ENCODE measurements at regions not wholly inside any gene's neighbourhood (a gene's known extent, or its start where the extent isn't known, plus 50 kb on each side); places are given as distances from the start of the nearest gene placed in this dataset.
"Not testable (repeated sequence)": the region's sequence is repeated elsewhere in the genome, so short reads cannot be mapped to it uniquely, and the experiment has no call there.

DNA sequence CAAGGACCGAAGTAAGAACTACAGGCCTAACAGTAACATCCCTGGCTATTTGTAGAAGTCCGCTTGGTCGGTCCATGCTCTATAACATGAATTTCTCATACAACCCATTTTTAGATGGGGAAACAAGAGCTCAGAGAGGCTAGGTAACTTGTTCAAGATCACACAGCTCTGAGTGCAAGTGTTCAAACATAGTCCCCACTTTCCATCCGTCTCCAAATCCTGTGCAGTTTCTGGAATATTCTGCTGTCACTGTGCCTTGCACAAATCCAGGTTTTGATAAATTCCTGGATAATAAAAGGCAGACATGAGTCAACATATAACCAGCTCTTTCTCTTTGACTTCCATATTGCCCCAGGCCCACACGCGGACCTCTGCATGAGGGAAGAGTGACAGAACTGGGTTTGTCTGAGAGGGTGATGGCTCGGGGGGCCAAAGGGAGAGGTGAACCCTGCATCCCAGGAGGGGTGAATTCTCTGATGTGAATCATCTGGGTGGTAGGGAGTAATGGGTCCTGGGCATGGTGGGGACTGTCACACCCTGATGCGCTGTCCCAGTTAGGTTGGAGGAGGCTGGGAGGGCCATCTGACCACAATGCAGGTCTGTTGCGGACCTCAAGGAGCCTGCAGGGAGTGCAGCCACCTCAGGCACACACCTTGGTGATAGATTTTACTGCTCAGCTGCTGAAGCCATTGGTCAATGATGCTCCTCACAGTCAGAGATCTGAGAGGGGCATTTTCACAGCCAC lies 162.2 kb downstream of the SMAD6 start:
- Histone ChIP-seq H3K9me3 (ENCODE audit: low read length) (no peaks in the 10 kb centered on the region), H2AFZ (ENCODE audit: low read depth, low read length) (no peak overlapping the region), H3K4me1 (ENCODE audit: insufficient read depth, low read length) (peaks cover 4% of the 10 kb centered on the region), H3K36me3 (ENCODE audit: insufficient read depth, low read length) (no peaks in the 10 kb centered on the region), H3K27me3 (ENCODE audit: insufficient read depth, low read length) (no peaks in the 10 kb centered on the region), H3K4me3 (ENCODE audit: low read length) (no peak overlapping the region)

DNA sequence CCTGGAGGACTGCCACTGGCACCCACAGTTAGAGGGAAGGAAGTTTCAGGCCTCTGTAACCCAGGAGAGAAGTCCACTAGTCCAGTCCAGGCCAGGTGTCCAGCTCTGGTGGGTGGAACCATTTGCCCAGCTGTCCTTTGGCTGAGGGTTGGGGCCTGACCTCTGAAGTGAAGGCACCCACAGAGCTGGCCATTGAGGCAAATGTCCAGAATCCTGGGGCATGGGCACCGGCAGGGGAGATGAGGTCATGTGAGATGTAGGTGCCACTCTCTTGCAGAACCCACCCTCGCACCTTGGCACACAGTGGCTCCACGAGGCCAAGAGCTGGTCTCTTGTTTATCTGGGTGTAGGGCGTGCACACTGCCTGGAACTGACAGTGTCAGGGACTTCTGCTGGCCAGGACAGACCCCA lies 162.8 kb downstream of the SMAD6 start:
- Histone ChIP-seq H3K9me3 (ENCODE audit: low read length) (no peaks in the 10 kb centered on the region), H3K4me3 (ENCODE audit: low read length) (no peak overlapping the region), H3K36me3 (ENCODE audit: insufficient read depth, low read length) (no peaks in the 10 kb centered on the region), H3K4me1 (ENCODE audit: insufficient read depth, low read length) (peaks cover 6% of the 10 kb centered on the region), H2AFZ (ENCODE audit: low read depth, low read length) (no peak overlapping the region), H3K27me3 (ENCODE audit: insufficient read depth, low read length) (no peaks in the 10 kb centered on the region)

DNA sequence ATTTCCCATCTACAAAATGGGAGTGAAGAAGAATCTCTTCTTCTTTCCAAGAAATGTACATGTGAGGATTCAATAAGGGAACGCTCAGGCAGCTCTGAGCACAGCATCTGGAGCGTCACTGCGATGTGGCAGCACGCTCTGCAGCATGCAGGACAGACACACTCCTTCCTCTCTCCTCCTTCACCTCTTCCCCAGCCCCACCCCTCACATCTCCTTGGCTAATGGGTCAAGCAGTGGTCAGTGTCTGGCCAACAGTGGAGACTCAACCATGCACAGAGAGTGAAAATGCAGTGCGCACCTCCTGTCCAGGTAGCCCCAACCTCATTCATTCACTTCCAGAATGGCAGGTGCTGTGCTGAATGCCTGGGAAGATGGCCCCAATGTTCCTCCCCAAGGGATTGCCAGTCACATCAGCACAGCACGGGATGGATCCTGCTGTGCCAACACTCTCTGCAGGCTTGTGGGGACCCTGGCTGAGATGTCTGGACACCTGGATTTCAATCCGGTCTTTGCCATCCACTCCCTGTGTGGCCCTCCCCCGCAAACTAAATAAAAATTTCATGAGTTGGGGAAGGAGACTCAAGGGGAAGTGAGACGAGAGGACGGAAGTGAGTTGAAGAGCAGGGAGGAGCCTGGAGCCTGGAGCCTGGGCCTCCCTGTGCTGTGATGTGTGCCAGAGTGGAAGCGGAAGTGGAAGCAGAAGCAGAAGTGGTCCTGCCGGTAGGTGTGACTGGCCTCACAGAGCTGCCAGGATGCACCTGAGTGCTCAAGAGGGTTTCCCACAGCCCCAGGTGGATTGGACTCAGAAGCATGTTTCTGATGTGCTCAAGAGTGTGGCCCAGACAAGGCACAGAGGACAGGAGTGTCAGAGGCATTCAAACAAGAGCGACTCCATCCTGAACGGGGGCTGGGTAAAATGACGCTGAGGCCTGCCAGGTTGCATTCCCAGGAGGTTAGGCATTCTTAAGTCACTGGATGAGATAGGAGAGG lies 163.9 kb downstream of the SMAD6 start:
- Histone ChIP-seq H3K4me1 (ENCODE audit: insufficient read depth, low read length) (peaks cover 7% of the 10 kb centered on the region), H3K36me3 (ENCODE audit: insufficient read depth, low read length) (no peaks in the 10 kb centered on the region), H3K4me3 (ENCODE audit: low read length) (no peak overlapping the region), H3K9me3 (ENCODE audit: low read length) (no peaks in the 10 kb centered on the region), H2AFZ (ENCODE audit: low read depth, low read length) (no peak overlapping the region), H3K27me3 (ENCODE audit: insufficient read depth, low read length) (no peaks in the 10 kb centered on the region)

DNA sequence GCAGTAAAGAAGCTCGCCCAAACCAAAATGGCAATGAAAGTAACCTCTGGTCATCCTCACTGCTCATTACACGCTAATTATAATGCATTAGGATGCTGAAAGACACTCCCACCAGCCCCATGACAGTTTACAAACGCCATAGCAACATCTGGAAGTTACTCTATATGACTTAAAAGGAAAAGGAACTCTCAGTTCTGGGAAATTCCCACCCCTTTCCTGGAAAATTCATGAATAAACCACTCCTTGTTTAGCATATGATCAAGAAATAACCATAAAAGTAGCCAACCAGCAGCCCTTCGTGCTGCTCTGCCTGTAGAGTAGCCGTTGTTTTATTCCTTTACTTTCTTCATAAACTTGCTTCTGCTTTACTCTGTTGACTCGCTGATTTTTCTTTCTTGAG lies 164.6 kb downstream of the SMAD6 start:
- Histone ChIP-seq H2AFZ (ENCODE audit: low read depth, low read length) (no peak overlapping the region), H3K36me3 (ENCODE audit: insufficient read depth, low read length) (no peaks in the 10 kb centered on the region), H3K27me3 (ENCODE audit: insufficient read depth, low read length) (no peaks in the 10 kb centered on the region), H3K9me3 (ENCODE audit: low read length) (no peaks in the 10 kb centered on the region), H3K4me1 (ENCODE audit: insufficient read depth, low read length) (peaks cover 7% of the 10 kb centered on the region), H3K4me3 (ENCODE audit: low read length) (no peak overlapping the region)

DNA sequence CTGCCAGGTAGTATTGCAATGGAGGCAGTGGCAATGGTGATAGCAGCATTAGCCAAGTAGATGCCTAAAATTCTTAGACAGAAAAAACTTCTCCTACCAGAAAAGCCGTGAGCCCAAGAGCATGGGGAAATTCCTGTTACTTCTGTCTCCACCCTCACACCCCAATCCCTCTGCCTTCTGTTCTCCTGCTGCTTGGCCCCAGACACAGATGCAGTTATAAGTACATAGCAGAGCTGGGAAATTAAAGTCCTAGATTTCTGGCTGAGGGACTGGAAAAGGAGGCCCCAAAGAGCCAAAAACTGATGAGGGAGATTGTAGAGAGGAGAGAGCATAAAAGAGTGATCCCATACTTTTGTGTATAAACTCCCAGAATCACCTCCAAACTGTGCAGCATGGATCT lies 166.9 kb downstream of the SMAD6 start:
- Histone ChIP-seq H3K4me3 (ENCODE audit: low read length) (no peak overlapping the region), H3K4me1 (ENCODE audit: insufficient read depth, low read length) (peaks cover 7% of the 10 kb centered on the region), H2AFZ (ENCODE audit: low read depth, low read length) (no peak overlapping the region), H3K9me3 (ENCODE audit: low read length) (no peaks in the 10 kb centered on the region), H3K36me3 (ENCODE audit: insufficient read depth, low read length) (no peaks in the 10 kb centered on the region), H3K27me3 (ENCODE audit: insufficient read depth, low read length) (no peaks in the 10 kb centered on the region)

DNA sequence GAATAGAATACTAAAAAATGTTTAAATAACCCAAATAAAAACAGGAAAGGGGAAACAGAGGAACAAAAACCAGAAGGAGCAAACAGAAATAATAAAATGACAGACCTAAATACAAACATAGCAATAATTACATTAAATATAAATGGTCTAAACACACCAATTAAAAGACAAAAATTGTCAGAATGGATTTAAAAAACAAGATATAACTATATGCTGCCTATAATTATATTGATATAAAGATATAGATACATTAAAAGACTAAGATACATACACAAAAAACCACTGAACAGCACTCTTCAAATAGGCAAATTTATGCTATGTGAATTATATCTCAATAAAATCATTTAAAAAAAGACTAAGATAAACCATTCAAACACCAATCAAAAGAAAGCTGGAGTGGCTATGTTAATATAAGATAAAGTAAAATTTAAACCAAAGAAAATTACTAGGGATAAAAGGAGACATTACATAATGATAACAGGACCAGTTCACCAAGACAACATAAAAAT lies 168.9 kb downstream of the SMAD6 start:
- Histone ChIP-seq H3K36me3 (ENCODE audit: insufficient read depth, low read length) (no peaks in the 10 kb centered on the region), H3K4me1 (ENCODE audit: insufficient read depth, low read length) (peaks cover 7% of the 10 kb centered on the region), H3K27me3 (ENCODE audit: insufficient read depth, low read length) (no peaks in the 10 kb centered on the region), H3K4me3 (ENCODE audit: low read length) (no peak overlapping the region), H2AFZ (ENCODE audit: low read depth, low read length) (no peak overlapping the region), H3K9me3 (ENCODE audit: low read length) (no peaks in the 10 kb centered on the region)

DNA sequence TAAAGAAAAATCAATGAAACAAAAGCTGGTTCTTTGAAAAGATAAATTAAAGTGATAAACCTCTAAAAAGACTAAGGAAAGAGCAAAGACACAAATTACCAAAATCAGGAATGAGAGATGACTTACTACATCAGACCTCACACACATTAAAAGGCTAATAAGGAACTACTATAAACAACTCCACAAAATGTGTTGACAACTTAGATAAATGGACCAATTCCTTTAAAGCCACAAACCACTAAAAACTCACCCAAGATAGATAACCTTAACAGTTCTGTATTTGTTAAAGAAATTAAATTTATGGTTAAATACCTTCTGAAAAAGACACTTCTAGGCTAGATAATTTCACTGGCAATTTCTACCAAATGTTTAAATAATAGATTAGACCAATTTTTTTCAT lies 170.4 kb downstream of the SMAD6 start:
- Histone ChIP-seq H3K36me3 (ENCODE audit: insufficient read depth, low read length) (no peaks in the 10 kb centered on the region), H3K4me3 (ENCODE audit: low read length) (no peak overlapping the region), H3K9me3 (ENCODE audit: low read length) (no peaks in the 10 kb centered on the region), H2AFZ (ENCODE audit: low read depth, low read length) (no peak overlapping the region), H3K27me3 (ENCODE audit: insufficient read depth, low read length) (peaks cover 2% of the 10 kb centered on the region), H3K4me1 (ENCODE audit: insufficient read depth, low read length) (peaks cover 3% of the 10 kb centered on the region)

DNA sequence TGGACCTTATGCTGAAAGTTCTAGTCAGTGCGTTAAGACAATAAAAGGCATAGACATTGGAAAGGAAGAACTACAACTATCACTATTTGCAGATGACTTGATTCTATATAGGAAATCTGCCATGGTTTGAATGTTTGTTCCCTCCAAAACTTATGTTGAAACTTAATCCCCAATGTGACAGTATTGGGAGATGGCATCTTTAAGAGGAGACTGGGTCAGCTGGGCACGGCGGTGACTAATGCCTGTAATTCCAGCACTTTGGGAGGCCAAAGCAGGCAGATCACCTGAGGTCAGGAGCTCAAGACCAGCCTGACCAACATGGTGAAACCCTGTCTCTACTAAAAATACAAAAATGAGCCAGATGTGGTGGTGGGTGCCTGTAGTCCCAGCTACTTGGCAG lies 171.3 kb downstream of the SMAD6 start:
- not testable (repeated sequence) for H3K9me3 ChIP-seq (ENCODE audit: low read length); H2AFZ ChIP-seq (ENCODE audit: low read depth, low read length); H3K4me3 ChIP-seq (ENCODE audit: low read length); H3K27me3 ChIP-seq (ENCODE audit: insufficient read depth, low read length); H3K36me3 ChIP-seq (ENCODE audit: insufficient read depth, low read length); H3K4me1 ChIP-seq (ENCODE audit: insufficient read depth, low read length)

DNA sequence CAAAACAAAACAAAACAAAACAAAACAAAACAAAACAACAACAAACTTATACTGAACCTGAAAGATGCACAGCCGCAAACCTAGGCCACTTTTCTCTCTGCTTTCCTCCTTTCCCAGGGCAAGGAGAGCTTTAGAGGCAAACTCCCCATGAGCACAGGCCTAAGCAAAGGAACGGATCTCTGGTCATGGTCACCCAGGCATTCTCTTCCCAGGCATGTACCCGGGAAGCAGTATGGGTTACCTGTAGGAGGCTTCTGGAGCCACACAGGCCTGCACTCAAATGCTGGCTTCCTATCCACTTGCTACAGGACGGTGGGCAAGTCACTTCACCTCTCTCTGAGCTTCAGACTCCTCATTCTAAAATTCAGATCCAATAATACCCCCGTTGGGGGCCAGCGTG lies 171.8 kb downstream of the SMAD6 start:
- Histone ChIP-seq H3K27me3 (ENCODE audit: insufficient read depth, low read length) (peaks cover 3% of the 10 kb centered on the region), H2AFZ (ENCODE audit: low read depth, low read length) (no peak overlapping the region), H3K36me3 (ENCODE audit: insufficient read depth, low read length) (no peaks in the 10 kb centered on the region), H3K4me3 (ENCODE audit: low read length) (no peak overlapping the region), H3K9me3 (ENCODE audit: low read length) (no peaks in the 10 kb centered on the region), H3K4me1 (ENCODE audit: insufficient read depth, low read length) (peaks cover 6% of the 10 kb centered on the region)

DNA sequence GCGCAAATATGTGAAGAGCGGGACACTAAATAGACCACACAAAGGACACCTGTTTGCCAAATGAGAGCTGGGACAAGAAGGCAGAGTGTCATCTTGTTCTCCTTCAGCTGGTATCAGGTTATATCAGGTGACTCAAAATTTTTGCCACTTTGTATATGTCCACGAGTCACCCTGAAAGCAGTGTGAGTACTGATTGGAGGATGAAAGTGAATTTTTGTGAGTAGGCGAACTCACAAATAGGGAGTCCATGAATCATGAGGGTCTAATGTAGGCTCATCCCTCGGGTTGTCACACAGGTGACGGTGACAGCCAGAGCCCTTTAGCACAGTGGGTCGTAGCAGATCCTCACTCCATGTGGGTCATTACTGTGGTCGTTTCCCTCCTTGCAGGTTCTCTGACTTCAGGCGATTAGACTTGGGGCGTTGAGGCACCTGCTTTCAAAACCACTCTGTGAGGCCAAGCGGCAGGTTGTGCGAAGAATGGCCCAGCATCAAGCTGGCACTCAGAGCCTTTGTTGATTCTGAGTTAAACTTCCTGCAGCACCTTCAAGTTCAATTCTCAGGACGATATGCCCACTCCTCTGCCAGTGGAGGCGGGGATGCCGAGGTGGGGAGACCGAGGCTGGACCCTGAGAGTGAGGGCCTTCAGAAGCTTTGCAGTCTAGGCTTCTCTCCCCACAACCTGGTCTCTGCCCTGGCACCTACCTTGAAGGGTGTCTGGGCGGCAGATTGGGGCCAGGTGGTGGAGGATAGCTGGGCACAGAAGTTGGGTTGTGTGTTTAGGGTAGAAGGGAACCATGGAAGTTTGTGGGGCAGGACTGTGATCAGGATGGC lies 173.8 kb downstream of the SMAD6 start:
- H3K36me3 ChIP-seq (ENCODE audit: insufficient read depth, low read length), result no peaks in the 10 kb centered on the region
- H3K27me3 ChIP-seq (ENCODE audit: insufficient read depth, low read length), result peaks cover 3% of the 10 kb centered on the region
- peaks cover 3% of the 10 kb centered on the region for H3K4me1 ChIP-seq (ENCODE audit: insufficient read depth, low read length)
- H3K4me3 ChIP-seq (ENCODE audit: low read length), result no peak overlapping the region
- H2AFZ ChIP-seq (ENCODE audit: low read depth, low read length), result no peak overlapping the region
- H3K9me3 ChIP-seq (ENCODE audit: low read length), result no peaks in the 10 kb centered on the region

DNA sequence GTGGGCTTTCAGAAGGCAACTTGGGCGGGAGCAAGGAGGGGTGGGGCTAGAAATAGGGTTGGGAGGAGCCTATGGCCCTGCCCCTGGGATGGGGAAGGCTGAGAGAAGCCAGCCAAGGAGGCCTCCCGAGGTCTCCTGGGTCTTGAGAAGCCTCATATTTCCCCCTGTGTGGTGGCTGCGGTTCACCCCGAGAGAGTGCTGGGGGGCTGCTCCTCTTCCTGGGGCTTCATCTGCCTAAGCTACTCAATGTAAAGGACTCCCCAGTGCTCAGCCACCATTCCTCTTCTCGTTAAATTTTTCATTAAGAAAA lies 174.3 kb downstream of the SMAD6 start:
- Histone ChIP-seq H3K4me3 (ENCODE audit: low read length) (no peak overlapping the region), H3K9me3 (ENCODE audit: low read length) (no peaks in the 10 kb centered on the region), H2AFZ (ENCODE audit: low read depth, low read length) (no peak overlapping the region), H3K27me3 (ENCODE audit: insufficient read depth, low read length) (peaks cover 3% of the 10 kb centered on the region), H3K36me3 (ENCODE audit: insufficient read depth, low read length) (no peaks in the 10 kb centered on the region), H3K4me1 (ENCODE audit: insufficient read depth, low read length) (peaks cover 3% of the 10 kb centered on the region)

DNA sequence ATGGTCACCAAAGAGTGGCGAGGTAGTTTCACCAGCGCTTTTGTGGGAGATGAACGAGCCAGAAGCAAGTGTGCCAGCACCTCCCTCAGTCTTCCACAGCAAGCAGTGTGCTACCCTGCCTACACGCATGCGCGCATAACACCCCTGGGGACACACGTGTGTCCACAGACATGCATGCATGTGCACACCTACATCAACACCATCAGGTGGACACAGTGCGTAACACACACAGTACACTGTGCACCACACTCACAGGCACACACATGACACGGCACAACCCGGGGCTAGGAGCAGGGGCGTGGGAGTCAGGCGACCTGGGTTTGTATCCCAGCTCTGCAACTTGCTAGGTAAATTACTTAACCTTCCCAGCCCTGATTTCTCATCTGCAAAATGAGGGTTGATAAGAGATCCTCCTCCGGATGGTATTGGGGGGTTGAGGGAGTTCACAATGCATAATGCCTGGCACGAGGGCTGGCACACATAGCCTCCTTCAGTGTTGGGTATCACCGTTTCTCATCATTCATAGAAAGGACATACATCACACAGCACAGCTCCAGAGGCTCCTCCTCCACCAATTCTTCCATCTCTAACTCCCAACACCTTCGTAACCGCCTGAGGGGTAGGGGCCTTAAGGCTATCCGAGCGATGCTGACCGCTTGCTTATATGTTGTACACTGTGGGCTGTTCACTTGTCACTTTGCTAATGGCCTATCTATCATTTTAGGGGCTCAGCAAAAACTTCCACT lies 174.9 kb downstream of the SMAD6 start:
- H2AFZ ChIP-seq (ENCODE audit: low read depth, low read length), result no peak overlapping the region
- peaks cover 3% of the 10 kb centered on the region for H3K27me3 ChIP-seq (ENCODE audit: insufficient read depth, low read length)
- peaks cover 3% of the 10 kb centered on the region for H3K4me1 ChIP-seq (ENCODE audit: insufficient read depth, low read length)
- H3K36me3 ChIP-seq (ENCODE audit: insufficient read depth, low read length), result no peaks in the 10 kb centered on the region
- no peak overlapping the region for H3K4me3 ChIP-seq (ENCODE audit: low read length)
- H3K9me3 ChIP-seq (ENCODE audit: low read length), result no peaks in the 10 kb centered on the region
